ENCODE measurements at regions not wholly inside any gene's neighbourhood (a gene's known extent, or its start where the extent isn't known, plus 50 kb on each side); places are given as distances from the start of the nearest gene placed in this dataset.

DNA sequence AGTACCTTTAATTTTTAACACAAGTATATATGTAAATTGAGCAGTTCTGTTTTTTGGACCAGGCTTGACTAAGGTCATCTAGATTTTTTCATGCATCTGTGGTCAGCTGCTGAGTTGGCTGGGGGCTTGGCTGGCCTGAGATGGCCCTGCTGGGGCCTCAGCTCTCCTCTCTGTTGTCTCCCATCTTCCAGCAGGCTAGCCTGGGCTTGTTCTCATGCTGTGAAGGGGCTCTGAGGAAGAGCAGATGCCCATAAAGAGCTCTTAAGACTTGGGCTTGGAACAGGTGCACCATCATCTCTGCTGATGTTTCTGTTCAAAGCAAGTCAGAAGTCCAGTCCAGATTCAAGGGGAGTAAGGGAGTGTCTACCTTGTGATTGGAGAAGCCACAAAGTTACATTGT, 51.2 kb upstream of the TNR start:
- DNase-seq (ENCODE audit: low read depth), result no peak
- H3K4me3 ChIP-seq (ENCODE audit: low read length), result no peak overlapping the region
- TF ChIP-seq, protein P1, sequence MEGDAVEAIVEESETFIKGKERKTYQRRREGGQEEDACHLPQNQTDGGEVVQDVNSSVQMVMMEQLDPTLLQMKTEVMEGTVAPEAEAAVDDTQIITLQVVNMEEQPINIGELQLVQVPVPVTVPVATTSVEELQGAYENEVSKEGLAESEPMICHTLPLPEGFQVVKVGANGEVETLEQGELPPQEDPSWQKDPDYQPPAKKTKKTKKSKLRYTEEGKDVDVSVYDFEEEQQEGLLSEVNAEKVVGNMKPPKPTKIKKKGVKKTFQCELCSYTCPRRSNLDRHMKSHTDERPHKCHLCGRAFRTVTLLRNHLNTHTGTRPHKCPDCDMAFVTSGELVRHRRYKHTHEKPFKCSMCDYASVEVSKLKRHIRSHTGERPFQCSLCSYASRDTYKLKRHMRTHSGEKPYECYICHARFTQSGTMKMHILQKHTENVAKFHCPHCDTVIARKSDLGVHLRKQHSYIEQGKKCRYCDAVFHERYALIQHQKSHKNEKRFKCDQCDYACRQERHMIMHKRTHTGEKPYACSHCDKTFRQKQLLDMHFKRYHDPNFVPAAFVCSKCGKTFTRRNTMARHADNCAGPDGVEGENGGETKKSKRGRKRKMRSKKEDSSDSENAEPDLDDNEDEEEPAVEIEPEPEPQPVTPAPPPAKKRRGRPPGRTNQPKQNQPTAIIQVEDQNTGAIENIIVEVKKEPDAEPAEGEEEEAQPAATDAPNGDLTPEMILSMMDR (IDR thresholded peaks at IDR 0.05; ENCODE audit: insufficient read depth, low read depth, low read length, missing control alignments), result no peak

DNA sequence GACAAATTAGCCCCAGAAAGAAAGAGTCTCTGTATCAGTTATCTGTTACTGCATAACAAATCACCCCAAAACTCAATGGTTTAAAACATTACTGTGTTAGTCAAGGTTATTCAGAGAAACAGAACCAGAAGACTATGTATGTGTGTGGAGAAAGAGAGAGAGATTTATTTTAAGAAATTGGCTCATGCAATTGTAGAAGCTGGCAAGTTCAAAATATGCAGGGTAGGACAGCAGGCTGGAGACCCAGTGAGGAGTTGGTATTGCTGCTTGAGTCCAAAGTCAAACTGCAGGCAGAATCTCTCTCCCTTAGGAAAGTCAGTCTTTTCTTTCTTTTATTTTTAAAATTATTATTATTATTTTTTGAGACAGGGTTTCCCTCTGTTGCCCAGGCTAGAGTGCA, 50.2 kb upstream of the TNR start:
- no peak for DNase-seq (ENCODE audit: low read depth)
- no peak overlapping the region for H3K4me3 ChIP-seq (ENCODE audit: low read length)
- TF ChIP-seq, protein P1 (IDR thresholded peaks at IDR 0.05; ENCODE audit: insufficient read depth, low read depth, low read length, missing control alignments), result no peak
